ENCODE measurements at regions not wholly inside any gene's neighbourhood (a gene's known extent, or its start where the extent isn't known, plus 50 kb on each side); places are given as distances from the start of the nearest gene placed in this dataset.

GRCh38 chr7:36017111-36017510, 135.9 kb upstream of the EEPD1 start:
- Histone ChIP-seq H3K4me3 (ENCODE audit: low read depth in 2 of 2, low read length in 1 of 2) (no peak overlapping the region), H4K20me1 (ENCODE audit: insufficient read depth) (no peaks in the 10 kb centered on the region), H3K9me2 (no peaks in the 10 kb centered on the region), H3K9ac (no peak overlapping the region), H3F3A (replicated peaks; ENCODE audit: insufficient read depth) (no peaks in the 10 kb centered on the region), H3K4me1 (ENCODE audit: control insufficient read depth in 1 of 2, insufficient read depth in 2 of 2, low read depth in 1 of 2, low read length in 1 of 2) (peaks cover 5 to 9% of the 10 kb centered on the region in 2 experiments; a peak in 2 of 4 replicates), H2AFZ (ENCODE audit: low read depth) (no peak overlapping the region), H3K9me3 (no peaks in the 10 kb centered on the region), H3K27ac (ENCODE audit: low read depth in 2 of 2, low read length in 1 of 2) (no peak overlapping the region), H3K79me2 (ENCODE audit: insufficient read depth) (no peaks in the 10 kb centered on the region), H3K36me3 (replicated peaks in 1 of 2; ENCODE audit: control insufficient read depth in 1 of 2, insufficient read depth in 2 of 2, low read length in 1 of 2) (no peaks in the 10 kb centered on the region), H3K4me2 (no peak overlapping the region), H3K27me3 (ENCODE audit: insufficient read depth) (no peaks in the 10 kb centered on the region)
- TF ChIP-seq YY1 (IDR thresholded peaks at IDR 0.05; ENCODE audit: low read depth): no peak
- TF ChIP-seq EZH2phosphoT487 (IDR thresholded peaks at IDR 0.05; ENCODE audit: borderline replicate concordance, low read depth): no peak
- no peak for TF ChIP-seq GATA2 (CRISPR knock-in tag; IDR thresholded peaks at IDR 0.05)
- no peak for TF ChIP-seq FOSL2 (IDR thresholded peaks at IDR 0.05; ENCODE audit: borderline replicate concordance, low read depth)
- TF ChIP-seq ELF1 (IDR thresholded peaks at IDR 0.05): no peak
- no peak for TF ChIP-seq TEAD4 (IDR thresholded peaks at IDR 0.05; ENCODE audit: borderline replicate concordance, insufficient read depth)
- TF ChIP-seq FOXJ3 (CRISPR knock-in tag; IDR thresholded peaks at IDR 0.05): no peak
- TF ChIP-seq FOXM1 (IDR thresholded peaks at IDR 0.05; ENCODE audit: low read depth): no peak
- no peak for TF ChIP-seq RAD21 (IDR thresholded peaks at IDR 0.05; ENCODE audit: low read length)
- ChIA-PET POLR2A (no interaction called here), CTCF (interaction anchor here (1.0 to 4.8 kb wide), 3 partner anchors 32 to 322 kb away, joined by 3 to 19 read pairs (median 6); no protein-coding TSS in a partner anchor)
- no peak for DNase-seq
- WGBS (ENCODE audit: low lambda C conversion rate): 92% methylated on average over 7 of the region's 7 CpGs

- Histone ChIP-seq H3K9me2 (no peaks in the 10 kb centered on the region), H3K9ac (no peak overlapping the region), H3F3A (replicated peaks; ENCODE audit: insufficient read depth) (no peaks in the 10 kb centered on the region), H3K27me3 (ENCODE audit: insufficient read depth) (no peaks in the 10 kb centered on the region), H3K27ac (ENCODE audit: low read depth in 2 of 2, low read length in 1 of 2) (no peak overlapping the region), H3K4me3 (ENCODE audit: low read depth in 2 of 2, low read length in 1 of 2) (no peak overlapping the region), H3K36me3 (replicated peaks in 1 of 2; ENCODE audit: control insufficient read depth in 1 of 2, insufficient read depth in 2 of 2, low read length in 1 of 2) (no peaks in the 10 kb centered on the region), H4K20me1 (ENCODE audit: insufficient read depth) (no peaks in the 10 kb centered on the region), H3K79me2 (ENCODE audit: insufficient read depth) (no peaks in the 10 kb centered on the region), H3K4me2 (no peak overlapping the region), H3K9me3 (no peaks in the 10 kb centered on the region), H2AFZ (ENCODE audit: low read depth) (no peak overlapping the region), H3K4me1 (ENCODE audit: control insufficient read depth in 1 of 2, insufficient read depth in 2 of 2, low read depth in 1 of 2, low read length in 1 of 2) (peaks cover 5 to 12% of the 10 kb centered on the region in 2 experiments; a peak in 2 of 4 replicates)
- no peak for DNase-seq
- ChIA-PET POLR2A (no interaction called here), CTCF (interaction anchor here (1.0 to 1.4 kb wide), 3 partner anchors 18 to 300 kb away, joined by 3 to 5 read pairs (median 4); no protein-coding TSS in a partner anchor)
- 87% methylated on average over 5 of the region's 7 CpGs for WGBS (ENCODE audit: low lambda C conversion rate)
- TF ChIP-seq YY1 (IDR thresholded peaks at IDR 0.05; ENCODE audit: low read depth): no peak
- no peak for TF ChIP-seq EP300 (IDR thresholded peaks at IDR 0.05; ENCODE audit: borderline replicate concordance in 1 of 2, low read depth in 1 of 2, low read length in 1 of 2)
- no peak for TF ChIP-seq CTCF (IDR thresholded peaks at IDR 0.05)
- TF ChIP-seq USF1 (IDR thresholded peaks at IDR 0.05; ENCODE audit: borderline replicate concordance, low read depth): no peak
- no peak for TF ChIP-seq MAX (IDR thresholded peaks at IDR 0.05; ENCODE audit: low read depth)
- no peak for TF ChIP-seq FOSL2 (IDR thresholded peaks at IDR 0.05; ENCODE audit: borderline replicate concordance, low read depth)
- no peak for TF ChIP-seq SMC3 (IDR thresholded peaks at IDR 0.05; ENCODE audit: low read depth, low read length)
- TF ChIP-seq MEF2A (IDR thresholded peaks at IDR 0.05; ENCODE audit: borderline replicate concordance, low read depth): no peak
- TF ChIP-seq IRF3 (IDR thresholded peaks at IDR 0.05; ENCODE audit: low read depth, low read length): no peak
- TF ChIP-seq TCF12 (IDR thresholded peaks at IDR 0.05): no peak
- TF ChIP-seq FOXM1 (IDR thresholded peaks at IDR 0.05; ENCODE audit: low read depth): no peak
- no peak for TF ChIP-seq POLR2AphosphoS5 (IDR thresholded peaks at IDR 0.05; ENCODE audit: low read depth, low read length)
- no peak for TF ChIP-seq REST (IDR thresholded peaks at IDR 0.05; ENCODE audit: low read depth, low read length)
These were observed 134.1 kb upstream of the EEPD1 start for GRCh38 chr7:36018816-36019484.

All from SK-N-SH (cell line).